Activated naive CD4-positive, alpha-beta T cell treated with anti-CD3 and anti-CD28 coated beads, Interleukin-2, amount 50 U/mL, for 24 hours (primary cell): ENCODE measurements at regions not wholly inside any gene's neighbourhood (a gene's known extent, or its start where the extent isn't known, plus 50 kb on each side); places are given as distances from the start of the nearest gene placed in this dataset.

ENCODE experiments used
- H3K27ac Mint-ChIP-seq: one replicate; pipeline ENCODE4 v1.8.0; 2021; ENCODE audit warnings: mild to moderate bottlenecking, mixed read lengths
- H3K27me3 Mint-ChIP-seq: one replicate; pipeline ENCODE4 v1.8.0; 2021; ENCODE audit warnings: mixed read lengths
- H3K36me3 Mint-ChIP-seq: one replicate; pipeline ENCODE4 v1.8.0; 2021; ENCODE audit warnings: mixed read lengths
- H3K4me1 Mint-ChIP-seq: one replicate; pipeline ENCODE4 v1.8.0; 2021; ENCODE audit warnings: mixed read lengths
- H3K4me3 Mint-ChIP-seq: one replicate; pipeline ENCODE4 v1.8.0; 2021; ENCODE audit warnings: mild to moderate bottlenecking, mixed read lengths
- H3K9me3 Mint-ChIP-seq: one replicate; pipeline ENCODE4 v1.8.0; 2021; ENCODE audit warnings: mixed read lengths

GRCh38 chr2:19300961-19301360 is 57.5 kb downstream of the OSR1 start:
- Mint-ChIP-seq H3K4me3 (no peak overlapping the region), H3K27ac (no peak overlapping the region), H3K9me3 (no peaks in the 10 kb centered on the region), H3K27me3 (no peaks in the 10 kb centered on the region), H3K36me3 (peaks cover 4% of the 10 kb centered on the region), H3K4me1 (no peaks in the 10 kb centered on the region)

DNA sequence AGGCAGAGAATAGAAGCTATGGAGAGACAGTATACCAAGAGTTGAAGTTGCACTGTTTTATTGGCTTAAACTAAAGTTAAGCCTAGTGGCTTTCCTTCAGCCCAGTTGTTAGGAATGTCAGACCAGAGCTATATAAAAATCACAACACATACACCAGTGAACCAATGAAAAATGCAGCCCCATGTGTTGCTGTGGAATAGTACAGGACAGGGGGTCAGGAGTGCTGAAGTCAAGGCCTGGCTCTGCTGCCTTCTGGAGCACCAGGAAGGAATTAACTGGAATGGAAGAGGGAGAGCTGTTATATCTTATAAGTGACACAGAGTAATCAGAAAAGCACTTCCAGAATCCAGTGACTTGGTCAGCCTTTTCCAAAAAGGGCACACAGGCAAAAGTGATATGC is 58.9 kb downstream of the OSR1 start:
- Mint-ChIP-seq H3K36me3 (no peaks in the 10 kb centered on the region), H3K27me3 (no peaks in the 10 kb centered on the region), H3K9me3 (no peaks in the 10 kb centered on the region), H3K4me1 (no peaks in the 10 kb centered on the region), H3K4me3 (no peak overlapping the region), H3K27ac (no peak overlapping the region)

DNA sequence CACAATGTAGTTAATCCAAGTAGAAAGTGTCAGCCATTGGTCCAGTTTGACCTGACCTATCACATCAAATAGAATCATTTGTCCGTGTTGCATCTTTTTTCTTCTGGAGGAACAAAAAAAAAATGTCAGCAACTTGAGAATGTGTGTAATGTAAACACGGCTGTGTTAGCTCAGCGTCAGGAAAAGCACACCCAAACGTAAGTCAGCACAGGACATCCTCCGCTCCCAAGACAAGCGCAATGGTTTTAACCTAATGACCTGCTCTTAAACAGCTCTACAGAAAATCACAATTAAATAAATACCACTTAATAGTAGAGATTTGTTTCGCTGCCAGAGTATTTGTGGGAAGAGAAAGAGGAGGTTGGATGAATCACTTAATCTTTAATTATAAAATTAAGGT is 59.4 kb downstream of the OSR1 start:
- no peaks in the 10 kb centered on the region for H3K9me3 Mint-ChIP-seq
- no peaks in the 10 kb centered on the region for H3K27me3 Mint-ChIP-seq
- H3K4me3 Mint-ChIP-seq = no peak overlapping the region
- H3K36me3 Mint-ChIP-seq = no peaks in the 10 kb centered on the region
- no peaks in the 10 kb centered on the region for H3K4me1 Mint-ChIP-seq
- H3K27ac Mint-ChIP-seq = no peak overlapping the region

GRCh38 chr2:19297716-19298115 is 60.7 kb downstream of the OSR1 start:
- no peak overlapping the region for H3K4me3 Mint-ChIP-seq
- H3K27ac Mint-ChIP-seq = no peak overlapping the region
- H3K27me3 Mint-ChIP-seq = no peaks in the 10 kb centered on the region
- H3K4me1 Mint-ChIP-seq = no peaks in the 10 kb centered on the region
- H3K36me3 Mint-ChIP-seq = no peaks in the 10 kb centered on the region
- H3K9me3 Mint-ChIP-seq = no peaks in the 10 kb centered on the region

DNA sequence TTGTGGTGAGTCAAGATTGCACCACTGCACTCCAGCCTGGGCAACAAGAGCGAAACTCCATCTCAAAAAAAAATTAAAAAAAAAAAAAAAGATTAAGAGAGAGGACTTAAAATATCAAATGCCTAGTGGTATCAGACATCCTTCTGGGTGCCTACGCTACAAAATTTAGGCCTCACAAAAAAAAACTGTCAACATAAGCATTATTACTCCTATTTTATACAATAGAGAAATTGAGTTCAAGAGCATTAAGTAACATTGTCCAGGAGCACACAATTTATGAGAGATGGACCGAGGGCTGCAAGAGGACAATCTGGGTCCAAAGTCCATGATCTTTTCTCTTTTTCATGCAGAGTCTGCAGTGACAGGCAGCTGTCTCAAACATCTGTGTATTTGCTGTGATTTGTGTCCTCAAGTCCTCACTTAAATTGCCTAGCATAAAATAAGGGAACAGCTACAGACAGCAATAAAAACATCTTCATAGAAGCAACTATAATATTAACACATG is 62.4 kb downstream of the OSR1 start:
- no peaks in the 10 kb centered on the region for H3K27me3 Mint-ChIP-seq
- H3K9me3 Mint-ChIP-seq = no peaks in the 10 kb centered on the region
- H3K4me1 Mint-ChIP-seq = peaks cover 8% of the 10 kb centered on the region
- H3K4me3 Mint-ChIP-seq = no peak overlapping the region
- no peaks in the 10 kb centered on the region for H3K36me3 Mint-ChIP-seq
- no peak overlapping the region for H3K27ac Mint-ChIP-seq

GRCh38 chr2:19292007-19292406 is 66.4 kb downstream of the OSR1 start:
- Mint-ChIP-seq H3K36me3 (no peaks in the 10 kb centered on the region), H3K4me3 (no peak overlapping the region), H3K27me3 (no peaks in the 10 kb centered on the region), H3K27ac (no peak overlapping the region), H3K4me1 (peaks cover 8% of the 10 kb centered on the region), H3K9me3 (no peaks in the 10 kb centered on the region)

DNA sequence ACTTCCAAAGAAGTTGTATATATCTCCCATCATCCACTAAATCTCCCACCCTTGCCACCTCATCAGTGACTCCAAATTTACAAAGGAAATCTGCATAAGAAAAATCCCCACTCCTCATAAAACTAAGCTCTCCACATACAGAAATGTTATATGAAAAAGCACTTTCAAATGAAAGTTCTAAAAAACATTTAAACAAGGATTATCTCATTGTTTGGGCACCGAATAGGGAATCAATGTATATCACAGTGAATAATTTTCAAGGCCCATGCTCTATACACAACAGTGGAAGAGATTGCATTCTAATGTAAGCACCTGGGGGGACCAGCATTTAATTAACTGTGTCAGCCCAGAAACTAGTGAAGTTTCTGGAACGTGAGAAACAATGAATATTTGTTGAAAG is 70.1 kb downstream of the OSR1 start:
- Mint-ChIP-seq H3K27ac (no peak overlapping the region), H3K4me3 (no peak overlapping the region), H3K4me1 (peaks cover 8% of the 10 kb centered on the region), H3K9me3 (no peaks in the 10 kb centered on the region), H3K27me3 (no peaks in the 10 kb centered on the region), H3K36me3 (no peaks in the 10 kb centered on the region)

DNA sequence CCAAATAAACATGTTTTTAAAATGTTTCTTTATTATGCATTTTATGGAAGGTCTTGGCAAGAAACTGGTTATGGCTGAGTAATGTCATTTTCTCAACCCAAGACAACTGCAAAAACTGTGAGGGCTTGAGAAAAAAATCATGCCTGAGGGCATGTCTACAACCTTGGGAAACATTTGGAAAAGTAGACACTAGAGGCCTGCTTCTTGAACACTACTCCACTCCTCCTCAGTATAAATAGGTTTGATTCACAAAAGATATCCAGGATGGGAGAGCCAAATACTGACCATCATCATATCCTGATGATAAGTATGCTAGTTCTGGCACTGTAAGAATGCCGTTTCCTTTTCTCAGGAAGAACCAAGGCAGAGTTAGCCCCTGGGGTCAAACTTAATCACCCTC is 71.1 kb downstream of the OSR1 start:
- Mint-ChIP-seq H3K27ac (no peak overlapping the region), H3K4me1 (peaks cover 5% of the 10 kb centered on the region), H3K36me3 (no peaks in the 10 kb centered on the region), H3K27me3 (no peaks in the 10 kb centered on the region), H3K4me3 (no peak overlapping the region), H3K9me3 (no peaks in the 10 kb centered on the region)

GRCh38 chr2:19282305-19282704 is 76.1 kb downstream of the OSR1 start:
- Mint-ChIP-seq H3K9me3 (no peaks in the 10 kb centered on the region), H3K4me1 (no peaks in the 10 kb centered on the region), H3K27ac (no peak overlapping the region), H3K27me3 (peaks cover 3% of the 10 kb centered on the region), H3K4me3 (no peak overlapping the region), H3K36me3 (peaks cover 2% of the 10 kb centered on the region)

- Mint-ChIP-seq H3K36me3 (peaks cover 2% of the 10 kb centered on the region), H3K27me3 (no peaks in the 10 kb centered on the region), H3K9me3 (no peaks in the 10 kb centered on the region), H3K4me1 (no peaks in the 10 kb centered on the region), H3K27ac (no peak overlapping the region), H3K4me3 (no peak overlapping the region)
Measured at GRCh38 chr2:19274439-19274838, 84.0 kb downstream of the OSR1 start.

- Mint-ChIP-seq H3K9me3 (no peaks in the 10 kb centered on the region), H3K4me3 (no peak overlapping the region), H3K4me1 (no peaks in the 10 kb centered on the region), H3K27ac (no peak overlapping the region), H3K27me3 (no peaks in the 10 kb centered on the region), H3K36me3 (no peaks in the 10 kb centered on the region)
Measured at GRCh38 chr2:19272941-19273470, 85.4 kb downstream of the OSR1 start.

DNA sequence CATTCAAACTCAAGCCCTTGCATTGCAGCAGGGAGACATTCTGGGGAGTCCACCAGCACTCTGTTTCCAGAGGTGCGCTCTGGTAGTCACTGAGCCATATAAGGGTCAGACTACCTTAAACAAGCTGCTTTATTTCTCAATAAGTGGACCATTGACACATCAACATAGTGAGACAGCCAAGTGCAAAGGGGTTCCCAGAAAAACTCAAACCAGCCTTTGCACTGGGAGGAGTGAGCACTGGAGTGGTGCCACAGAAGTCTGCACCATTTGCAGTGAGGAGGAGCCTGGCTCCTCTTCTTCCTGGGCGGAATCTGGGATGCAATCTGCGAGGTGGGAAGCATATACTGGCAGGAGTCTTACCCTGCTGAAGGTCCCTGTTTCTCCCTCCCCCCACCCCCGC is 86.4 kb downstream of the OSR1 start:
- no peak overlapping the region for H3K27ac Mint-ChIP-seq
- H3K9me3 Mint-ChIP-seq = no peaks in the 10 kb centered on the region
- no peaks in the 10 kb centered on the region for H3K27me3 Mint-ChIP-seq
- no peaks in the 10 kb centered on the region for H3K36me3 Mint-ChIP-seq
- H3K4me1 Mint-ChIP-seq = no peaks in the 10 kb centered on the region
- no peak overlapping the region for H3K4me3 Mint-ChIP-seq

- Mint-ChIP-seq H3K27ac (no peak overlapping the region), H3K36me3 (no peaks in the 10 kb centered on the region), H3K4me3 (no peak overlapping the region), H3K9me3 (no peaks in the 10 kb centered on the region), H3K4me1 (no peaks in the 10 kb centered on the region), H3K27me3 (no peaks in the 10 kb centered on the region)
Measured at GRCh38 chr2:19264852-19265251, 93.6 kb downstream of the OSR1 start.

DNA sequence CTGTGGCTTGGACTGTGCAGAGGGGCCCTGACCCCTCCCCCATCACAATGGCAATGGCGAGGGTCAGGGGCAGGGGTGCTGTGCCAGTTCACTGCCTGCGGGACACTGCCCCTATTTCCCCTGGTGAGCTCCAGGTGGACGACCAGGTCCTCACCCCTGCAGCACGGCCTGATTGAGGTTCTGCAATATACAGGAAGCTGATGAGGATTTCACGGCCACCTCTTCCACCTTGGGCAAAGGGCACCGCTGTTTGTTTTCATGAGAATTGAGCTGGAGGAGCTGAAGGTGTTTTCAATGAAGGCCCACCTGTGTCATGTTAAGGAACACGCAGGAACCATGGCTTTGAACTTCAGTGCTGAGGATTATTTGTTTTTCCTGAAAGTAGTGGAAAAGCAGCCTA is 96.3 kb downstream of the OSR1 start:
- peaks cover 2% of the 10 kb centered on the region for H3K27me3 Mint-ChIP-seq
- no peak overlapping the region for H3K4me3 Mint-ChIP-seq
- H3K27ac Mint-ChIP-seq = no peak overlapping the region
- H3K36me3 Mint-ChIP-seq = no peaks in the 10 kb centered on the region
- no peaks in the 10 kb centered on the region for H3K9me3 Mint-ChIP-seq
- H3K4me1 Mint-ChIP-seq = no peaks in the 10 kb centered on the region

GRCh38 chr2:19261061-19261460 is 97.4 kb downstream of the OSR1 start:
- Mint-ChIP-seq H3K36me3 (no peaks in the 10 kb centered on the region), H3K27ac (no peak overlapping the region), H3K4me3 (no peak overlapping the region), H3K4me1 (no peaks in the 10 kb centered on the region), H3K9me3 (no peaks in the 10 kb centered on the region), H3K27me3 (peaks cover 2% of the 10 kb centered on the region)

DNA sequence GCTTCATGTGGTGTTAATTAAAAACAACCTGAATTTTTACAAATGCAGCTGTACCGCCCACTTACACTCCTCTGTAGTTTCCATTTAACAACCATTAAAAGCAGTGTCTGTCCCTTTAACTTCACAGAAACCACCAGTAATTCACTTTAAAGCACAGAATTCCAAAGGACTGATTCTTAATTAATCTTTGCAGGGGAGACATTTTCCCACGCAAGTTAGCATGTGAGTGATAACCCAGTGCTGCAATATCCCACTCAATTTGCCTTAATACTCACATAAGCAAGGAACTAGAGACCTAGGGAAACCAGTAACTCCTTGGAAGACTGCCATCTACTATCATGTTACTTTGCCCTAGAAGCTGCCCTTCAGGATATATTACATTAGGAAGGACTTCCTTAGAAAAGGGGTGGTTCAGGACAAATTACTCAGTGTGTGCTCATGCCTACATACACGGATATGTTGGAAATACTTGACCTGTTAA is 102.3 kb downstream of the OSR1 start:
- Mint-ChIP-seq H3K9me3 (no peaks in the 10 kb centered on the region), H3K27ac (no peak overlapping the region), H3K4me1 (no peaks in the 10 kb centered on the region), H3K4me3 (no peak overlapping the region), H3K27me3 (peaks cover 2% of the 10 kb centered on the region), H3K36me3 (peaks cover 1% of the 10 kb centered on the region)

- Mint-ChIP-seq H3K4me3 (no peak overlapping the region), H3K9me3 (no peaks in the 10 kb centered on the region), H3K27ac (no peak overlapping the region), H3K27me3 (peaks cover 2% of the 10 kb centered on the region), H3K4me1 (no peaks in the 10 kb centered on the region), H3K36me3 (peaks cover 1% of the 10 kb centered on the region)
Measured at GRCh38 chr2:19255481-19255880, 102.9 kb downstream of the OSR1 start.
